ENCODE measurements at regions not wholly inside any gene's neighbourhood (a gene's known extent, or its start where the extent isn't known, plus 50 kb on each side); places are given as distances from the start of the nearest gene placed in this dataset.

DNA sequence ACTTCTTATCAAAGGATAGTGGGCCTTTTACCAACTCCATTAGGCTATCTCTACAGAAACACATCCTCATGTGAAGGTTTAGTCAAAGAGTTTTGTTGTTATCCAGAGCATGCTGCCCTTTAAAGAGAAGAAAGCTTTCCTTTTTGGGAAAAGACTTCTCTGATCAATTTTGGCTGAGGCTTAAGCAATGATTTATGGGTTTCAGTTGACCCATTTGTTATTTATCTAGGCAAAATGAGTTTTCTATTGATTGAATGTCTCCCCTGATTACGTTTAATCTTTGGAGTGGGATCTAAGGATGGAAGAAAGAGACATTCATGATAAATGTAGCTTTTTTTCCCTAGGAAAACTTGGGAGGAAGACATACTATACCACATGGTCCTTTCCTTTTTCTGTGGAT, 326.6 kb upstream of the JAG1 start:
- Histone ChIP-seq H3K23ac (ENCODE audit: insufficient read length) (no peak overlapping the region), H2BK20ac (ENCODE audit: low read length) (no peak overlapping the region), H4K5ac (ENCODE audit: insufficient read length, low read depth, low read length) (no peak overlapping the region), H3K36me3 (ENCODE audit: control insufficient read depth in 2 of 4, insufficient read depth in 4 of 4, low read length in 3 of 4) (no peaks in the 10 kb centered on the region), H3K79me2 (ENCODE audit: control insufficient read depth in 1 of 2, insufficient read depth in 2 of 2, low read length in 2 of 2) (no peaks in the 10 kb centered on the region), H3K14ac (ENCODE audit: insufficient read length) (no peak overlapping the region), H2BK12ac (ENCODE audit: low read depth, low read length) (no peak overlapping the region), H3K79me1 (ENCODE audit: low read depth, low read length) (no peaks in the 10 kb centered on the region), H2BK15ac (ENCODE audit: low read length) (no peak overlapping the region), H3K18ac (ENCODE audit: extremely low read depth, low read length) (no peak overlapping the region), H3K4me3 (ENCODE audit: extremely low read depth in 1 of 4, insufficient read depth in 2 of 4, low read depth in 3 of 4, low read length in 4 of 4) (no peak overlapping the region), H3K4me1 (replicated peaks in 1 of 4; ENCODE audit: control insufficient read depth in 3 of 4, insufficient read depth in 4 of 4, low read length in 3 of 4) (no peaks in the 10 kb centered on the region), H4K20me1 (replicated peaks in 1 of 2; ENCODE audit: control insufficient read depth in 1 of 2, insufficient read depth in 2 of 2, low read length in 2 of 2) (no peaks in the 10 kb centered on the region), H3K56ac (replicated peaks; ENCODE audit: insufficient read length, low read depth, low read length) (no peak overlapping the region), H2BK5ac (ENCODE audit: low read depth, low read length) (no peak overlapping the region), H3K27me3 (replicated peaks in 1 of 4; ENCODE audit: control insufficient read depth in 3 of 4, extremely low read depth in 1 of 4, insufficient read depth in 3 of 4, low read length in 3 of 4) (peaks cover 0 to 1% (median 0%) of the 10 kb centered on the region in 4 experiments; a peak in 1 of 7 replicates), H3K27ac (ENCODE audit: low read depth, low read length) (no peak overlapping the region), H4K91ac (replicated peaks; ENCODE audit: insufficient read length, low read length) (no peak overlapping the region), H3K9ac (replicated peaks in 1 of 4; ENCODE audit: extremely low read depth in 1 of 4, low read depth in 3 of 4, low read length in 3 of 4) (no peak overlapping the region), H3K4me2 (ENCODE audit: insufficient read depth in 1 of 2, low read depth in 2 of 2, low read length in 2 of 2) (no peak overlapping the region), H2AK5ac (ENCODE audit: low read depth, low read length) (no peak overlapping the region), H2BK120ac (replicated peaks; ENCODE audit: low read depth, low read length) (no peak overlapping the region), H2AFZ (ENCODE audit: low read length) (no peak overlapping the region), H4K8ac (ENCODE audit: extremely low read depth, insufficient read depth, low read length) (no peak overlapping the region), H3K9me3 (ENCODE audit: insufficient read depth in 2 of 2, low read depth in 1 of 2, low read length in 1 of 2) (no peaks in the 10 kb centered on the region), H3K4ac (replicated peaks; ENCODE audit: insufficient read length, low read depth, low read length) (no peak overlapping the region), H3K23me2 (ENCODE audit: low read depth, low read length) (no peaks in the 10 kb centered on the region)
- POLR2A ChIA-PET (ENCODE audit: partially characterized antibody), result no interaction called here
- no peak for FAIRE-seq
- DNase-seq (ENCODE audit: low read depth in 1 of 2, low spot score in 2 of 2), result no peak
- CTCF ChIA-PET (ENCODE audit: partially characterized antibody), result interaction anchor here (0.6 kb wide), 1 partner anchor 17 kb away, joined by 3 read pairs; no protein-coding TSS in a partner anchor
- no peak for TF ChIP-seq BCL11A (IDR thresholded peaks at IDR 0.05; ENCODE audit: low read depth in 2 of 2, low read length in 2 of 2)
- TF ChIP-seq, protein P1, sequence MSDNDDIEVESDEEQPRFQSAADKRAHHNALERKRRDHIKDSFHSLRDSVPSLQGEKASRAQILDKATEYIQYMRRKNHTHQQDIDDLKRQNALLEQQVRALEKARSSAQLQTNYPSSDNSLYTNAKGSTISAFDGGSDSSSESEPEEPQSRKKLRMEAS (IDR thresholded peaks at IDR 0.05), result no peak
- no peak for TF ChIP-seq POLR2A (IDR thresholded peaks at IDR 0.05; ENCODE audit: control extremely low read depth in 1 of 2, low read depth in 2 of 2, low read length in 2 of 2)
- no peak for TF ChIP-seq RBBP5 (IDR thresholded peaks at IDR 0.05; ENCODE audit: borderline replicate concordance, low read depth, low read length)
- TF ChIP-seq ASH2L (IDR thresholded peaks at IDR 0.05; ENCODE audit: low read length), result no peak
- no peak for TF ChIP-seq RNF2 (IDR thresholded peaks at IDR 0.05; ENCODE audit: borderline replicate concordance, low read depth, low read length, missing control alignments, poor library complexity, severe bottlenecking)
- TF ChIP-seq BACH1 (IDR thresholded peaks at IDR 0.05; ENCODE audit: low read length), result no peak
- no peak for TF ChIP-seq EGR1 (IDR thresholded peaks at IDR 0.05; ENCODE audit: borderline replicate concordance, low read depth, low read length)
- 82% methylated on average over 1 of the region's 1 CpG; no CpG with 5 or more reads in 1 of the 2 experiments for WGBS, 2 experiments (ENCODE audit: extremely low coverage in 1 of 2, insufficient coverage in 1 of 2, insufficient read length in 1 of 2, insufficient replicate concordance in 2 of 2, low coverage in 1 of 2, low lambda C conversion rate in 2 of 2, missing lambda C conversion rate in 1 of 2)

Data from H1 (cell line).